Hepatocyte (in vitro differentiated cells): ENCODE measurements at regions not wholly inside any gene's neighbourhood (a gene's known extent, or its start where the extent isn't known, plus 50 kb on each side); places are given as distances from the start of the nearest gene placed in this dataset.

Experiments
- CTCF ChIP-seq: fragments of 200-600 bp; sonication (generic); IDR thresholded peaks from 2 replicates; pipeline ENCODE4 v1.5.1; 2016; ENCODE audit warnings: antibody characterized with exemption, mild to moderate bottlenecking; ENCODE audit not compliant: poor library complexity
- EZH2phosphoT487 ChIP-seq: fragments of 200-600 bp; sonication (generic); IDR thresholded peaks from one replicate; pipeline ENCODE4 v1.6.1; 2018; ENCODE audit warnings: antibody characterized with exemption, mild to moderate bottlenecking, low read depth, moderate library complexity; ENCODE audit not compliant: unreplicated experiment, severe bottlenecking

- no peak for TF ChIP-seq EZH2phosphoT487
- TF ChIP-seq CTCF: no peak
These were observed 65.8 kb upstream of the S1PR3 start for GRCh38 chr9:88925481-88925880.
